SIG-M5 treated with dmso at 0.1 percent for 504 hours (cell line): ENCODE measurements at regions not wholly inside any gene's neighbourhood (a gene's known extent, or its start where the extent isn't known, plus 50 kb on each side); places are given as distances from the start of the nearest gene placed in this dataset.
"Not testable (repeated sequence)": the region's sequence is repeated elsewhere in the genome, so short reads cannot be mapped to it uniquely, and the experiment has no call there.

Experiments used
- DNase-seq: peaks from one replicate; lab custom pipeline; 2025; ENCODE audit not compliant: unreplicated experiment; lab: John Stamatoyannopoulos, UW

DNA sequence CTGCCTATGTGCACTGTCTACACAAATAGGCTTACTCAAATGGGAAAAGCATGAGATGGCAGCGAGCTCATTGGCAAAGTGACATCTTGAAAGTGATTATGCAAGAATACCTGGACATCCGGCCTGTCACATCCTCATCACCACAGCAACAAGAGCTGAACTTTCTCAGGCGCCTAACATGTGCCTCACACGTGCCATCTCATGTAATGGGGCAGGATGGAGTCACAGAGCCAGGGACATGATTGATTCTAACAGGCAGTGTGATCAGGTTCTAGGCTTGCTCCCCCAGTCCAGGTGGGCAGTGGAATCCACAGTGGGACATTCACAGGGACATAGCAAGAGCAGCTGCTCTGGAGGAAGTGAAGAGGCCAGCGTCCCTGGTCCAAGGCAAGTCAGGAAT, 192.3 kb upstream of the SSTR4 start:
- no peak for DNase-seq

DNA sequence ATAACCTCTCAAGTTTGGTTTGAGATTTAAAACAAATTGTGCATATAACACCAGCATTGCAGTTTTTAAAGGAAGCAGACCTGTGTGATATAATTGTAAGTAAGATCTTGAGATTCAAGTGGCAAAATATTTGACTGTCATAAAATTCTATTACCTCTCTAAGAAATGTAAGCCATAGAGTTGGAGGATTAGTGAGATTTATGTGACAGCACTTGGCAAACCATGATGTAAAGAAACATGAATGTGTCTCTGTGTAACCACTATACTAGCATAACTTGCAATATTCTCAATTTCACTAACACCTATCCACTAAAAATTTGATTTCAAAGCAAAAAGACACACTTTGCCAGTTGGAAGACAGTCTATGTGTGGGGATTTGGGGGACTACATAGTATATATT, 190.2 kb upstream of the SSTR4 start:
- DNase-seq, result no peak

DNA sequence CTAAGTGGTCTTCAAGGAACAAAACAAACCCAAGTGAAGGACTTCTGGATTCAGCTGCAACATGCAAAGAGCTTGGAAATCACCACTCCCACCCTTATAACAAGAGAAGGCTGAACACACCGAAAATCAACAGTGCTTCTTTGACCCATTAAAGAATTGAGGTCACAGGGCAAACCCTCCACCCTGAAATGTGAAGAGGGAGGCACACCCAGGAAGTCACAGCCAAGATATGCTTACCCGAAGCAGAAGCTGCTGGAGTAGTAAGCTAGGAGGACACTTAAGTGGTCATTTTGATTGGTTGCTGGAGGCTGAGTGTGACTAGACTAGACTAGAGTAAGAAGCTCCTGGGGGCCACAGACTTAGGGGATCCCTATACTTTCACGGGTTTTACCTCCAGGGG, 188.2 kb upstream of the SSTR4 start:
- DNase-seq, result no peak

DNA sequence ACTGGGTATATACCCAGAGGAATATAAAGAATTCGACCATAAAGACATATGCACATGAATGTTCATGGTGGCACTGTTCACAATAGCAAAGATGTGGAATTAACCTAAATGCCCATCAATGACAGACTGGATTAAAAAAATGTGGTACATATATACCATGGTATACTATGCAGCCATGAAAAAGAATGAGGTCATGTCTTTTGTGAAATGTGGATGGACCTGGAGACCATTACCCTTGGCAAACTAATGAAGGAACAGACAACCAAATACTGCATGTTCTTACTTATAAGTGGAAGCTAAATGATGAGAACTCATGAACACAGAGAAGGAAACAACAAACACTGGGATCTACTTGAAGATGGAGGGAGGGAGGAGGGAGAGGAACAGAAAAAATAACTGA, 186.7 kb upstream of the SSTR4 start:
- no peak for DNase-seq

DNA sequence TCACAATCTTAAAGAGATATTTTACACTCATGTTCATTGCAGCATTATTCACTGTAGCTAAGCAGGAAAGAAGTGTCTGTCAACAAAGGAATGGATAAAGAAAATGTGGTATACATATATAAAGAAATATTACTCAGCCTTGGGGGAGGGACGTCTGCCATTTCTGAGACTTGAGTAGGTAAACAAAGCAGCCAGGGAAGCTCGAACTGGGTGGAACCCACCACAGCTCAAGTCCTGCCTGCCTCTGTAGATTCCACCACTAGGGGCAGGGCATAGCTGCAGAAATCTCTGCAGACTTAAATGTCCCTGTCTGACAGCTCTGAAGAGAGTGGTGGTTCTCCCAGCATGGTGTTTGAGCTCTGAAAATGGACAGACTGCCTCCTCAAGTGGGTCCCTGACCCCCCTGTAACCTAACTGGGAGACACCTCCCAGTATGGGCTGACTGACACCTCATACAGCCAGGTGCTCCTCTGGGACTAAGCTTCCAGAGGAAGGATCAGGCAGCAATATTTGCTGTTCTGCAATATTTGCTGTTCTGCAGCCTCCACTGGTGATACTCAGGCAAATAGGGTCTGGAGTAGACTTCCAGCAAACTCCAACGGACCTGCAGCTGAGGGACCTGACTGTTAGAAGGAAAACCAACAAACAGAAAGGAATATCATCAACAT, 183.3 kb upstream of the SSTR4 start:
- DNase-seq, result not testable (repeated sequence)

DNA sequence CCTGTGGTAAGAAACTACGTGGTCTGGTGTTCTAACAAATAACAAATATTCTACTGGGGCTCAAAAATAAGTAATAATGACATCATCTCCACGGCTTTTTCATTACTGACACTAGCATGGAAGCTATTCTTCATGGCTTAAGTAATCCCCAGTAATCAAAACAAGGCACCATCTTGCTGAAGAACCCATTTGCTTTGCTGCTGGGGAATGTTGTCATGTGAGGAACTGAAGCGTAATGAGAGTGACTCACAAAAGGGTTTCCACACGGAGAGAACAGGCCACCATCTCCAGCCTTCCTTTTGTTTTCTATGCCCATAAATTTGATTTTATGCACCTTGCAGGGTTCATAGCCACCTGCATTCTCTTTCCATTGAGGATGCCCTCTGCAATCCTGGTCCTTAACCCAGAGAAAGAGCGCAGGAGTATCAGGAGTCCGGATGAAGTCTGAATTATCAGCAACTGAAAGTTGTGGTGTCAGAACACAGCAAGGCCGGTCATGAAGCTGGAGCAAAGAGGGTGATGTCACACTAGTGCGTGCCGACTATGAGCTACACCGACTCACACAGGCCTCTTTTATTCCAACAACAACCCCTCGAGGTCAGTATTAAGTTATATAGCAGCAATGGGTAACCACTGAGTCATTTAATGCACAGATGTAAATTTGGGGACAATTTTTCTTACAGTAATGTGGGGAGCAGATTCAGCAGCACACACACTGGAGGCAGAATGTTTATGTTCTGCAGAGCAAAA, 173.7 kb upstream of the SSTR4 start:
- DNase-seq, result no peak

DNA sequence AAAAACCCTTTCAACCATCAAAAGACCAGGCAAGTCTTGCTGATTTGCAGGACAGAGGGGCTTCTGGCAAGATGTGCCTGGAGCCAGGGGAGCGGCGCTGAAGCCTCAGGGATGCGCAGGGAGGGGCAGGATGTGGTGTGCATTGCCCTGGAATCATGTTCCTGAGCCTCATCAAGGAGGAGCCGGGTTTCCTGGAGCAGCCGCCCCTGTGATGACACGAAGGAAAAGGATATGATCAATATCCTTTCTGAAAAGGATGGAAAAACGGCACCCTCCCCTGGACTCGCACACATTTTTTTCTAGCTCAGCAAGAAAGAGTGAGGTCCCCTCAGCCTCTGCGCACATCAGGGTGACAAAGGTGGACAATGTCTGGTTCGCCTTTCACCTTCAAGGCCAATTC, 173.1 kb upstream of the SSTR4 start:
- DNase-seq, result no peak

DNA sequence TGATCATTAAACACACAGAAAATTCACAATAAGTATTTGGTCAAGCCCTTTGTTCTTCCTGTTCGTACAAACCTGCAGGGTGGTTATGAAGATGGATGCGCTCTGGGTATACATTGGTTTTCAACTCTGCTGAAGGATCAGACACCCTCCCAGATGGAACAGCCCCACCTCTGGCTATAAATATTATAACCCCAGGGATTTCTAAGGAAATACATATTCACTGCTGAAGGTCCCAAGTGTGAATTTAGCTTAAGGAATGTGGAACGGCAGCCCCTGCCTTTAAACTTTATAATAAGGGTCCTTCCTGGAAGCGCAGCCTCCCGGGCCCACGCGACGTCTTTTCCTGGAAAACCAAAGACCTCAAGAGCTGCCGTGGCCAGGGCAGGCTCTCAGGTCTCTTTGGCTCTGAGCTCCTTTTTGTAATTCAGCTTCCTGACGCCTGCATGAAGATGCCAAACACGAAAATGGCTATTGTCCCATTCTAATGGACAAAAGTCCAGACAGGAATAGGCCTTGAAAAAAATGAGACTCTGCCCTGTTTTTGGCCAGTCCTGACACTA, 172.4 kb upstream of the SSTR4 start:
- DNase-seq, result no peak

DNA sequence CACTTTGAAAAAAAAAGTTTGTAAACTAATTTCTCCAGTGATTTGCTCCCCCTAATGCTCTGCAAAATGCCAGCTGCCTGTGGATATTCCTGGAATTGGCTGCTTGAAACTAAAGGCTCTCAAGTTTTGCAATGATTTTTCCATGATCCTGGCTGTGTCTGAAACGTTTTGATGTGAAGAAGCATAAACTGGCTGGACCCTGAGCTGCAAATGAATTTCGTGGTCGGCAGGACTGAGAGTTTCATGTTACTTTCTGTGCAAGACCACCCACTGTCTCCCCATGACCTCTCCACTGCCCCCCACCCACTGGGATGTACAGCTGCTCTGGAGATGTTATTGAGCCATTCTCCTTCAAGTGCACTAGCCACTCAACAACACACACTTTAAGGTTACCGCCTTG, 171.3 kb upstream of the SSTR4 start:
- no peak for DNase-seq

DNA sequence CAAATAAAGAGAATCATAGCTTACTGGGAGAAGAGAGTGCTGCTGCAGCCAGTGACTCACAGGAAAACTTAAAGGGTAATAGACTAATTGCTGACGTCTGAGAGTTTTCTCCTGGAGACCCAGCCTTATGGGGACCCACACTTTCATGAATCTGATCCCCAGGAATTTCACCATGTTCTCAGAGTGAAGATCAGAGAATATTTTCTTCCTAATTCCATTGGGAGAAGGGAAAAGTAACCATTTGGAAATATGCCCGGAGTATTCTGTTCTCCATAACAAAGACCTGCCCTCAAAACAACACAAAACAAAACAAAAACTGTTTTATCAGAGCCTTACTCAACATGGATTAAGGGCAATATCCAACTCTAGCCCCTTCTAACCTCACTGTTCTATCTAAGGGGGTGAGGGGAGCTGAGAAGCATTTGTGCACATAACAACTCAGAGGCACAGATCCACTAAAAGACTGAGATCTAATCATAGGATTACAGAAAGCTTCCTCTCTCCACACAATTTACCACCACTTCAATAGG, 168.2 kb upstream of the SSTR4 start:
- DNase-seq, result no peak

DNA sequence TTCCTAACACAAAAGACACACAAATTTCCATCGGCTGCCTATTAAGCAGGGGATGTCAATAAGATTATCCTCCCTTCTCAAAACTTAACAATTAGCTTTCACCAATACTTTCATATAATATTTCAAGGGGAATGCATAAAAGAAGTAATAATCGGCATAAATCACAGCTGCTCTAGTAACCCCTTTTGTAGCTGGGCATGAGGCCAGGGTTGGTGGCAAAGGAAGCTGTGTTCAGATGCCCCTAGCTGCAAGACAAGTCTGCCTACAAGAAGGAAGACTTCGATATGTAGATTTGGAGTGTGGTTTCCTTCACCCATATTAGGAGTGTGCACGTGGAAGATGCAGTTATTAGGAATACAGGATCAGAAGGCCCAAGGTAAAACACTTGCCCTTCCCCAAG, 156.9 kb upstream of the SSTR4 start:
- DNase-seq, result no peak

DNA sequence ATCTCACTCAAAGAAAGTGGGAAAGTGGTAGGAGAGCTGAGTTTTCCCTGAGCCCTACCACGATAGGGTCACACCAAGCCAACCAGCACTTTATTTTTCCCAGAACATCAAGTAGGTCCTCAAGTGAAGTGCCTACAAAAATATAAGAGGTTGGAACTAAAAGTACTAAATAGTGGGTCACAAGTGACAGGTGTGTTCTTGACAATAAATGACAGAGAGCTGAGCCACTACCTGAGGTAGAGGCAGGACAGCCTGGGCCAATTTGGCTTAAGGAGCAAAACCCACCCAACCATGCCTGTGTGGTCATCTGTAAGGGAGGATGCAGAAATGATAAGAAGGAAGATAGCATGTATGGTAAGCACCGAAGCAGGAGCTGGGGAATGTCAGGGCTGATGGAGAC, 154.8 kb upstream of the SSTR4 start:
- no peak for DNase-seq

DNA sequence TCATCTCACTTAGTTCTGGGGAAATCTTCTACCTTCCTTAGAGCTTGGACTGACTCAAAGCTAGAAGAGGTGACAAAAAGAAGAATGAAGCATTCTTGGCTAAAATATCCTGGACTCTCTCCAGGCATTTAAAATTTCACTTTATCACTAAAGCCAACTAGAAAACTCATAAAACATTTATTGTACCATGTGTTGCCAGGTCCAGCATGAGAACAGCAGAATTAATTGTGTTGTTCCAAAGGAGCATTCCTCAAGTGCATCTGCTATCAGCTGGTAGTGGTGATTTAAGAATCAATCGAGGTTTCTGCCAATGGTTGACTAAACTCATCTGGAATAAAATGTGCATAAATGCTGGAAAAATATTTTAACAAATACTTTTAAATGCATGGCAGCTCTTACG, 147.3 kb upstream of the SSTR4 start:
- DNase-seq, result no peak

DNA sequence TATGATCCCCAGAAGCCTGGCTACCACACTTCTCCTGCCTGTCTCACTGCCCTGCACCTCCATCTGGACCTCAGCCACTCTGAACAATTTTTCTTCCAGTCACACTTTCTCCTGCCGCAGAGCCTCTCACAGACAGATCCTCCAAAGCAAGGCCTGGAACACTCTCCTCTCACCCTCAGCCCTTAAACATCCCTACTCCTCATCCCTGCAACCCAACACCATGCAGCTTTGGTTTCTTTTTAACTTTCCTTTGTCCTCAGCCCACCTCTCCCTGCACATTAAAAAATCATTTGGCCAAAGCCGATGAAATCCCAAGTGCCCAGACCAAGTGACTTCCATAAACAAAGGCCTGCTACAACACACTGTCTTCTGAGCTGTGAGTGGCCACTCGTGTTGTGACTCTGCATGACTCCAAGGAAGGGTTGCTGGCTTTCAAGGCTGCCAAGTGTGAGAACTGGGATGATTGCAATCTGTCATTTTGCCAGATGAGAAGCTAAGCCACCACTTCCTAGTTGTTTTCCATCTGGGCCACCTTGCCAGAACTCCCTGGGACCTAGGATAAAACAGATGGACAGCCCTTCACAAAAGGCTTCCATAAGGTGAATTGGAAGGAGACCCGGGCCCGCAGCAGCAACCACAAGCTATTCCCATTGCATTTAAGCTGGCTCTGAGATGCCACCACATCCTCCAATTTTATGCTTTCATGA, 144.4 kb upstream of the SSTR4 start:
- no peak for DNase-seq

DNA sequence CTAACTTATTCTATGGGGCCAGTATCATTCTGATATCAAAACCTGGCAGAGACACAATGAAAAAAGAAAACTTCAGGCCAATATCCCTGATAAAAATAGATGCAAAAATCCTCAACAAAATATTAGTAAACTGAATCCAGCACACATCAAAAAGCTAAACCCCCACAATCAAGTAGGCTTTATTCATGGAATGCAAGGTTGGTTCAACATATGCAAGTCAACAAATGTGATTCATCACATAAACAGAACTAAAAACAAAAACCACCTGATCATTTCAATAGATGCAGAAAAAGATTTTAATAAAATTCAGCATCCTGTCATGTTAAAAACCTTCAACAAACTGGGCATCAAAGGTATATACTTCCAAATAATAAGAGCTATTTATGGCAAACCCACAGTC, 133.9 kb upstream of the SSTR4 start:
- no peak for DNase-seq

DNA sequence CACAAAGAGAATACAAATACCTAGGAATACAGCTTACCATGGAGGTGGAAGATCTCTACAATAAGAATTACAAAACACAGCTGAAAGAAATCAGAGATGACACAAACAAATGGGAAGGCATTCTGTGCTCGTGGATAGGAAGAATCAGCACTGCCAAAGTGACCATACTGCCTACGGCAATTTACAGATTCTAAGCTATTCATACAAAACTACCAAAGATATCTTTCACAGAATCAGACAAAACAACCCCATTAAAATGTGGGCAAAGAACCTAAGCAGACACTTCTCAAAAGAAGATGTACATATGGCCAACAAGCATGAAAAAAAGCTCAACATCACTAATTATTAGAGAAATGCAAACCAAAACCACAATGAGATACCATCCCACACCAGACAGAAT, 133.2 kb upstream of the SSTR4 start:
- DNase-seq, result no peak

DNA sequence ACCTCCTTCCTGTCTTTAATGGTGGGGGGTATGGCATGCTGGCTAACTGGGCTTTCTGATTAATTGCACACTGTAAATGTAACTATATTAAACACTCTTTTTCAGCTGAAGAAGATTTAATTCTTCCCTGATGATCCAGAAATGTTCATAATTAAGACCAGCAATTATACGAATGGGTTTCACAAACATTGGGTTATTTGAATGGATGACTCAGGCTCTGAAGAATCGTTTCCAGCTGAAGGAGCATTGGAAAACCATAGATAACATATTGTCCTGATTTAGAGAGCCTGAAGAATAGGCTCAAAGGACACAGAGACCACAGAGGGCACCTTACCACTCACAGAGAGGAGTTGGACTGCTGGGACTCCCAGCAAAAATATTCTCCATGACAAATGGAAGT, 130.7 kb upstream of the SSTR4 start:
- no peak for DNase-seq

DNA sequence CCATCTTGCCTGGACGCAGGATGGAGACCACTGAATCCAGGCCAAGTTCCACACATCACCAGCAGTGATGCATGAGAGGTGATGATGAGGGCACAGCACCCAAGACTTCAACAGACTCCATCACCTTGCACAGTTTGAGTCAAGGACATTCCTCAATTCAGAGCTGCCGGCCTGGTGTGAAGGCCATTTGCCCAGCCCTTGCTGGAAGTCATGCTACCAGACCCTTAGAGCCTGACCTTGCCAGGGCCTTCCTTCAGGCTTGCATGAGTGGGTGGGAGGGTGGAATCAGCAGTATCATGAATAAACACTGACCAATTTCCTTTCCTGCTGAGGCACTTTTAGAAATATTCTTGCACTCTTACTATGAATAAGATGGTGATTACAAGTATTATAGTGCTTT, 130.2 kb upstream of the SSTR4 start:
- DNase-seq, result no peak

DNA sequence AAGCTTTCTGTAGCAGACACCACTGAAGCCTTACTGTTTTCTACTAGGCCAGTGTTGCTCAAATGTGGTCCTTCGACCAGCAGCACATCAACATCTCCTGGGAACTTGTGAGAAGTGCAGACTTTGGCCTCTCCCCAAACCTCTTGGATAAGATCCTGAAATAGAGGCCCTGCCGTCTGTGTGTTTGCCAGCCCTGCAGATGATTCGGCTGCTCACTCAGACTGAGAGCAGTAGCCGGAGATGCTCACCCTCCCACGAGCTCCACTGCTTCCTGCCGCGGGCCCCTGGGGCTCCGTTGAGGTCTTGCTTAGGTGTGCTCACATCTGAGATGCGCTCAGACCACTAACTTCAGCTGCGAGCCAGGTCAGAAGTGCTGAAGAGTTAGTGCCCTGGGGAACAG, 129.5 kb upstream of the SSTR4 start:
- no peak for DNase-seq

DNA sequence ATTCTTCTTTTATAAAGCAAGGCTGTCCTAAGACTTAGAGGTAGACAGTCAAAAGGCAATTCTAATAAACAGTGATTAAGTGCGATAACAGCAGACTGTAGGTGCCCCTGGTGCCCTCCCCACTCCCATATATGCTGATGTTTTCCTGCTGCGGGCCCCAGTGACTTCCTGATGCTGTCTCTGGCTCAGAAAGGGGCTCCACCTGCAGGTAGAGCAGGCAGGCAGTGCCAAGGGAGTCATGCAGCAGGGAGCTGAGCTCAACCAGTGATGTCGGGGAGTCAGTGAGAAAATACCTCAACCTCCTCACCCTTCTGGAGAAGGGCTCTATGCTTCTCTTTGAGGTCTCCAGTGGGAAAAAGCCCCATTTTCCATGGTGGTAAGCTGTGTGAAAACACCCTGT, 126.7 kb upstream of the SSTR4 start:
- DNase-seq, result no peak

DNA sequence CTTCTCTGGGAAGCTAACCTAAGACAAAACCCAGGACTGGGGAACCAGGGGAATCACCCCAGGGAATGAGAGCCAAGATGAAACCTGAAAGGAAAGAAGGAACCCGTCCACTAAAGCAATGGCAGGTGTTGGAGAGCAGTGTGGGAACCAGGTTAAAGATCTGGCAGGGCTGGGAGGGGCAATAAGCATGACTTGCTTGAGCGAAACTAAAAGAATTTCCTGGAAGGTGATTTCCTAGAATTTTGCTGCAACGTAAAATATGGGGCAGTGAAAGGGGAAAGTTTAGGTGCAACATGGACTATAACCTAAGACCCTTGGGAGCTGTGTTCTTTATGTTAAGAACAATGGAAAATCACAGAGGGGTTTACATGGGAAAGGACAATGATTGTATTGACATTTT, 126.2 kb upstream of the SSTR4 start:
- DNase-seq, result no peak

DNA sequence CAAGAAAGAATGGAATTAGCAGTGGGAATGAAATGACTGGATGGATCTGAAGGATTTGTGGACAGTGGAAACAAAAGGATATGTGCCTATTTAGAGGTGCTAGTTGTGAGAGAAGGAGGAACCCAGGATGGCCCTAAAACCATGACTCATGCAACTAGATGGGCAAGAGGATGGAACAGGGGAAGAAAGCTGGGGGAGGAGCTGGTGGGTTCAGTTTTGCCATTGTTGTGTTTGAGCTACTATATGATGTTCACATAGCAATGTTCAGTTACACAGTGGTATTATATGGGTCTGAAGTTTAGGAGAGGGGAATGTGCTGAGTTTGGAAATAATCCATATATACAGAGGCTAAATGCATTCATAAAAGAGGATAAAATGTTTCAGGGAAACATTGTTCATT, 125.7 kb upstream of the SSTR4 start:
- no peak for DNase-seq
